NOMO-1 treated with dmso at 0.1 percent for 144 hours (cell line): ENCODE measurements at regions not wholly inside any gene's neighbourhood (a gene's known extent, or its start where the extent isn't known, plus 50 kb on each side); places are given as distances from the start of the nearest gene placed in this dataset.

Source experiments
- DNase-seq: peaks from one replicate; lab custom pipeline; 2025; ENCODE audit not compliant: unreplicated experiment; lab: John Stamatoyannopoulos, UW

DNA sequence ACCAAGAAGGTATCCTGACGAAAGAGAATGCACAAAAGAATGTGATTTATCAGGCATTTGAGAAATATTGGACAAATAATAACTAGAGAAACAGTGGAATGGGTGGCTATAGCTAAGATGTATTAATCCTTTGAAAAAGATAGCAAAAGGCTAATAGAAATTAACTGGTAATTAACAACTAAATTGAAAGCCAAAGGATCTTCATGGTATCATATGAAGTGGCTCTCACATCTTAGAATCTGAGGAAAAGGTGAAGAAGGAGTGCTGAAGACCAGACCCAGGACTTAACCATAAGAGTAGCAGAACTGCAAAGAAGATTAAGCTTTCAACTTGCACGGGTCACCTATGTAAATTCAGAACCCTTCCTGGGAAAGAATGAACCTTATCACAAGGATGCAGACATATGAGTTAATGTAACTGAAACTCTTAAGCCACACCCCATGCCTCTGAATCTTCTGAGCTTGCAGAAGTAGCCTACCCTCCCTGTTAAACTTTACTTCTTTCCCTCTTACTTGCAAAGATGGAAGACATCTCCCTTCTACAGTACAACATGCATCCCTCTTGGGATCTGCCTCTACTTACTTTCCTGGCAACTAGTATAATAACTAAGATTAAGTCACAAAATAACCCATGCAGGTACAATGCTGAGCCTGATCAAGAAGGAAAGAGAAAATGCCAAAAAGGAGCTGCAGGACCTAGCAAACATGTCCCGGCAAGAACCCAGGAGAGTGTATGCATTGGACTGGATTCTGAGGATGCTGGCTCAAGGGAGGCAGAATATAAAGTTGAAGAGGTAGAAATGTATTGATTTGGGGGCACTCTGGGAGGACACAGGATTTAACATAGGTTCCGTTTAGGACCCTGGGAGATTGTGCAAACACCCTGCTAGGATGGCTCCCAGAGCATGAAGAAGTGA lies 395.5 kb upstream of the SLC30A5 start:
- no peak for DNase-seq

DNA sequence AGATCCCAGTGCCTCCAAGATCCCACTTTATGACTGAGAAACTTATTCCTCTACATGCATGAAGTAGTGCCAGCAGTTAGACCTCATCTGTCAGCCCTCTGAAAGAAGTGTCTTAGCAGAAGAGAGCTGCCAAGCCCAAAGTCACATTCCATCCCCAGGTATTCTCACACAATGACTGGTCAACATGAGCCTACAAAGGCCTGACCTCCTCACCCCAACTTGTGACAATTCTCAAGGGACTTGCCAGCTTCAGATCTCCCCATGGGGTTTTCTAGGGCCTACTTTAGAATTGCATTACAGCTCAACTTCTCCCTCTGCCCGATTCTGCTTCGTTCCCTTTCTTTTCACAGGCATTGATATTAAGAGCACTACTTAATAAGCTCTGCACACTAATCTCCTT lies 393.8 kb upstream of the SLC30A5 start:
- no peak for DNase-seq

DNA sequence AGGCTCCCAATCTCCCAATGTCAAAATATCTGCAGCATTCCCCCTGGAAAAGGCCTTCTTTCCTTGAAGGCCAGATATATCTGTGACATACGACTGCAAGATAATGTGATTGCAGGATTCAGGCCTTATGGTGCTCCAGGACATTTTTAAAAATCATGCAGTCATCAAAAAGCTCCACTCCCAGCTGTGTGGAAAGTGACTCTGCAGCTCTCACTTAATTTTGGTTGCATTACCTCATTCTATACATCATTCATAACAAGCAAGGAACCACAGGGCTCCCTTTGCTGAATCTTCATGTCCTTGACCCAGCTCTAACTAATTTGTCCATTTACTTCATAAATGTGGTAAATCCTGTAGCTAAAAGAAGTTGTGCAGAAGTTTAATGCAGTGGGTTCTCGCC lies 386.2 kb upstream of the SLC30A5 start:
- no peak for DNase-seq

DNA sequence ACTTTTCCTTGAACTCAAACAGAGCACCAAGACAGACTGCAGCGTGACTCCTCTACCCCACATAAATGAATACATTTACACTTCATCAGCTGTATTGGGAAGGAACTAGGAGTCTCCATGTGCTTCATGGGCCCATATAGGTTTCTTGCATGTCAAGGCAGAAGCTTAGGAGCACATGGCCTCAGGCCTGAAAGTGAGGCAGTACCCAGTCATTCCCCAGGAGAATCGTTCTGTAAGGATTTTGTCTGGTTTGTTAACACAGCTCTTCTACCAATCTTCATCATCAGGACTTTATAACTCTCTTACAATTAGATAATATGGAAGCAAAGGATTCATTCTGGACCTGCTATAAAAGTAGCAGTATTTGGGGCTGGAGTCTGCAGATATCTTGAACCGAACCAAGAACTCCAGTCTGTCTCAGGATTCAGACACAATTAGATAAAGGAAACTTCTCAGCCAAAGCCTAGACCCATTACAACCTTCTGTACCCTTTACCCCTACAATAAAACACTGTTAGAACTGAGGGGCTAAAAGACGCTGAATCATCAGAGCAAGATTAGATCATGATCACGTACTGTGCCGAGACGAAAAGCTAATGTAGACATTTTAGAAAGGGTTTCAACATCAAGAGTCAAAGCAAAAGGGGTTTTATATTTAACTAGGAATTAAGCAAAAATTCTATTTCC lies 385.5 kb upstream of the SLC30A5 start:
- no peak for DNase-seq

DNA sequence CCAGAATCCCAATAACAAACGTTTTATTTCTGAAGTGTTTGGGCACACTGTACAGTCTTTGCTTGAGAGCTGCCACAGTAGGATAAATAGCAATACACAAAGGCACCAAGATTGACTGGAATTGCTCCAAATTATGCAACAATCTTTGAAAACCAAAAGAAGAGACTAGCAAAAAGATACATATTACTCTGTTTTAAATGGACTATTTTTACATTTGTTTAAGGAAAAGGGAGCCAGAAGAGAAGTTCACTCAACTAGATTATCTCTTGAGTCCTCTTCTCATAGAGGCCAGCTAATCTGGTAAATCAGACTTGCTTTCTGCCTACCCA lies 385.0 kb upstream of the SLC30A5 start:
- no peak for DNase-seq

DNA sequence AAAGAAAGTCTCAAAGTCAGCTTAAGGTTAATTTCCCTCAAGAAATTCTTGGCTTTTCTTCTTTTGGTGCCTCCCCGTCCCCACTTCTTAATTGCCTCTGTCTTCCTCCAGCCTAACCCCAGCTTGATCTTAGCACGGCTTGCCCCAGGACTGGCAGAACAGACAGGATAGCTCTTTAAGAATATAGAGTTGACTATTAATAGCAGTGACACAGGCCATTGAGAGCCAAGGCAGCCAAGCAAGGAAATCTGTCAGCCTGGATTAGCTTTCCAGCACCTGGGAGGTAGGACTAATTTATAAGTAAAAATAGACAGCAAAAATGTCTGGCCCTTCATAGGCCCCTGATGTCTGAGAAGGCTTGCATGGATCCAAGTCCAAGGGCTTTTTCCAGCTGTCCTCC lies 384.6 kb upstream of the SLC30A5 start:
- no peak for DNase-seq

DNA sequence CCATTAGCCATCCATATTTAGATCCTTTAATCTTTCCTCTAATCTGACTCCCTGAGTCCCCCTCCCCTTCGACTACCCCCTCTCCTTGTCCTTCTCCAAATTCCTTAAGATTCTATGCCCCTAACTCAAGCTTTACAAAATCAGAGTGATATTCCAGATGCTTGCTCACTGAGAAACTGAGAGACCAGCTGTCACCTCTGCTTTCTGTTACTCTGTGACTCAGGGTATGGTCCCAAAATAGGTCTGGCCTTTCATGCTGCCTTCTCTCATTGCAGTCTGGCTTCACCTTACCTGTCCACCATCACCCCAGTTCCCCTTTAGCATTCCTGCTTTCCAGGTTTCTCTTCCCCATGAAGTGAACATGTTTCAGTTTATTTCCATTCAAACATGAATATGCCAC lies 383.3 kb upstream of the SLC30A5 start:
- DNase-seq: no peak

DNA sequence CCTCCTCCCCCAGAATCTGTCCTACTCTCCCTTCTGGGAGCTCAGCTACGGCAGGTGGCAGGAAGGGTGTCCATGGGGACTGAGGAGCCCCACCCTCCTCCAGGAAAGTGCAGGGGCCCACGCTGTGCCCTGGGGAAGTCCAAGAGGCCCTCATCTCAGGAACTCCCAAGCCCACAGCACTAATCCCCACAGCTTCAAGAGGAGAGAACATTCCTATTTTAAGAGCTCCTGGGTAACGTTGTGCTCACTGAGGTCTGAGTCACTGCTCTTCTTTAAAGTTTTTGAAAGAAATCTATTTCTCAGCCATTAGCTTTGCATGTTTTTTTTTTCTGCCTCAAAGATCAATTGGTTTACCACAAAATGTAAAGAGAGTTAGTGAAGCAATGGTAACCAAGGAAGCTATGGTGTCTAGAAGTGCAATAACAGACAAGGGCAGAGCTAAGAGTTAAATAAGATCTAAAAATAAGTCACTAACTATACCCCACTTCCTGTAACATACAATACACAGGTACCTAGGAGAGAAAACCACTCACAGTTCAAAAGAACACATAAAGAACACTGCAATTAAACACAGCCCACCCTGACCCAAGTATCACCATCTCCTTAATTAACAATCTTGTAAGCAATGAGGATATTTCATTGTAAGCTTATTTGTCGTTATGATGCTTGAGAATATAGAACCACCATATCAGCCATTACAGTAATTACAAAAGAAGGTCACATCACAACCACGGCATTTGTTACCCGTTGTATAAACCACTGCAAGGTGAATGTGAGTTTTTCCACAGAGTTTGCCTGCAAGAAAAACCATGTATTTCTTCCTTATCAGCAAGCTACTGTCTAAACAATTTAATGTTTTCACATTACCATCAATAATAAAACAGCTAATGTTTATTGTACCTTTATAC lies 382.3 kb upstream of the SLC30A5 start:
- no peak for DNase-seq

DNA sequence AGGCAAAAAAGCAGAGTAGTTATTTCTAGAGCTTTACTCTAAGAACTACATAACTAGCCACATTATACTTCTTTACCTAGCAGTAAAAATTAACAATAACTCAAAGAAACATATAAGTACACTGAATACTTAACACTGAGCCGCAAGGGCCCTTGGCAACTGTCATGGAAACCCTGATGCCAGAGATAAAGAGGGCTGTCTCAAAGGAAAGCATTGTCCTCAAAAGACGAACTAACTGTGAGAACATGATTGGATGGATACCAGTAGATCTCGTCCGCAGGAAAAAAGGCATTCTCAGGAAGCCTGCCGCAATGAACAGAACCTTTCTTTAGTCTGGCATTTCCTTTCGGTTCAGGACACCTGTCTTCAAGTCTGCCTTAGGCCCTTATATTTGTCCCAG lies 379.0 kb upstream of the SLC30A5 start:
- DNase-seq: no peak

DNA sequence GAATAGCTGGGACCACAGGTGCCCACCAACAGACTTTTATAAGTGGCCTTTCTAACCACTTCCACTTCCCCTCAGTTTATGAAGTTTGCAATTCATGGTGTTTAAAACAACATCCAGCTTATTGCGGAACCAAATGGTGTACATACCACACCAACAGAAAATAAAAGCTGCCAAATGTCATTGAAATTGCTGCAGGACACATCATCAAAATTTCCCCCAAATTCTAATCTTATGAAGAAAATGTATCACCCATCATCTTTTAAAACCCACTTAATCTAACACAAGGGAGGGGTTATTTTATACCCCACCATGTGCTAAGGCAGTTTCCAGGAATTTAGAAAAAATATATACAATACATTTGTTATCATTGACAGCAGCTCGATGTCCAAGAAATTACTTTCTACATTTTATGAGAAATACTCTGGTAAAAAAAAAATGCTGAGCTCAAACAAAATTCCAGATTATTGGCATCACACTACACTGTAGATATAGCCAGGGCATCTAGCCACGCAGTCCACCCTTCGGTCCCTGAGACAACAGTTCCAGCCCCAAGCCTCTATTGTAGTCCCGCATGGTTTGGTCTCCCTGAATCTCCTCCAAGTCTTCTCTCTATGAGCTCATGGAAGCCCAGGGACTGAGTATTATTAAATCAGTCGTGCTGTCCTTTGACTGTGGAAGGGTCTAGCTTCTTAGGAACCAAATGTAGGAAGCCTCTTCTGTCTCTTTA lies 372.8 kb upstream of the SLC30A5 start:
- DNase-seq: no peak

DNA sequence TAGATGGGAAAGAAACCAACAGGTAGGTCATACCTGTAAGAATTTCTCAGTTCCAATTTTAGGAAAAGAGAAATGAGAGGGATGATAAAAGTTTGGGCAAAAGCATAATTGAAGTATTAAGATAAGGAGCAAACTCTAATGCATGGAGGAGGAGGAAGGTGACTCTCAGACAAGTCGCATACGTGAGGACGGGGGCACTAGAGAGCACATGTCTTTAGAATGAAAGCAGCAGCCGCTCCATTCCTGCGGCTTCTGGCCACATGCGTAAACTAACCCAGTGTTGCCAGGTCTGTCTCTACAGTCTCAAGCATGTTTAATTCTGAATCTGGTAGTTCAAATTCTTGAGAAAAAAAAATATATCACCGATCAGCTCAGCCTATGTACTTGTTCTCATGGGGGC lies 371.5 kb upstream of the SLC30A5 start:
- DNase-seq: no peak

DNA sequence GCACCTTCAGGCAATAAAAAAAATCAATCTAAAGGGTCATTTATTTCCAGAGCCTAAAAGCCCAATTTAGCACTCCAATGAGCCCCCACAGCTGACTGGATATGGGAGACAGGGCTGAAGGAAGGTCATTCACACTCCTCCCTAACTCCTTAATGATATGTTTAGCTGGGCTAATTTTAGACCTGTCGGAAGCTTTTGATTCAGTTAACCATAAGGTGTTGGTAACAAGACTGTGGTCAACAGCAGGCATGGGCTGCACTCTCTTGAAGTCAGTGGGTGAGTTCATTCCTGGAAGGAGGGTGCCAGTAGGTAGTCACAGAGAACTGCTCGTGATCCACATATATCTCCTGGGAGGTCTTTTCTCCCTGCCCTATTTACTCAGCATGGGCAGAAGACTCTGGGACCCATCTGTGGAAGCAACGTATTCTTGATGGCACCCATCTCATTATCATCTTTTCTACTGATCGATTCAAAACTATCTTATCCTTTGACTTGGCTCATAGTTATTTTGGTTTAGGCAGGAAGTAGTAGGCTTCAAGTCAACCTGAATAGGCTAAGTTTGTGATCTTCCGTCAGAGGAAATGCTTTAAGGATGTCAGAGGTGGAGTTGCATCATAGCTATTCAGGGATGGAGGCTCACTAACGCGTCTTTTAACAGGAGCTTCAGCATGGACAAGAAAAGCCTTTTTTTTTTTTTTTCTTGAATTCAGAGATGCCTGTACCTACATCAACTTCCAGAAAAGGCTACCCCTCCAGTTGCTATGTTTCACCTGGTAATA lies 367.7 kb upstream of the SLC30A5 start:
- no peak for DNase-seq

DNA sequence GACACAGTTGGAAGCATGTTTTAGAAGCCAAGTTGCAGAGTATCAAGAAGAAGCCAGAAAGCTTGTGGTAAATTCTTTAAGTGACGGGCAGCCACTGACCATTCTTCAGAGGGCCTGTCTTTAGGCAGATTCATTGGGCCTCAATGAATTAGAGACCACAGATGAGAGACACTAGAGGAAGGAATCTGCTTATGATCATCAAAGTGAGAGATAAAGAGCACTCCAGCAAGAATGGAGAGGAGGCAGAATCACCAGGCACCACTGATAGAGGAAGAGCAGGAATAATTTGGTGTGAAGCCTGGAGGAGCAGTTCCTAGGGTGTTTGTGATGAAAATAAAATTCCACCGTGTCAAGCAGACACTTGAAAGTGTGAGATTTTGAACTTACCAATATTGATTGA lies 365.9 kb upstream of the SLC30A5 start:
- no peak for DNase-seq

DNA sequence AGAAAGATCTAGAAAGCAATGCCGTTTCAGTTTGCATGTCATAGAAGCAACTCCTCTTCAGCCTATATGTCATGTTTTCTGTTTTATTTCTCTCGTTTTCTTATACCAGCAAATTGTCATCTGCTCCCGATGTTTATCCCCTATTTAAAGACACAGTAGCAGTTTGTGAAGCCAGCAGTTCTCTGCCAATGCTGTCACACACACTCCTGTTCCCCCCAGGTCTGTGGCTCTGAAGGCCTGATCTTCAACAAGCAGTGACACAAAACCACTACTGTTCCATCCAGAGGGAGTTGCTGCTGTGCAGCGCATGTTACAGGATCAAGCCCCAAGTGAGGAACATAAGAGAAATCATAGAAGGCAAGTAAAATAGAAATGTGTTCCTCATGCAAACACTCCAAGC lies 364.1 kb upstream of the SLC30A5 start:
- DNase-seq: no peak

DNA sequence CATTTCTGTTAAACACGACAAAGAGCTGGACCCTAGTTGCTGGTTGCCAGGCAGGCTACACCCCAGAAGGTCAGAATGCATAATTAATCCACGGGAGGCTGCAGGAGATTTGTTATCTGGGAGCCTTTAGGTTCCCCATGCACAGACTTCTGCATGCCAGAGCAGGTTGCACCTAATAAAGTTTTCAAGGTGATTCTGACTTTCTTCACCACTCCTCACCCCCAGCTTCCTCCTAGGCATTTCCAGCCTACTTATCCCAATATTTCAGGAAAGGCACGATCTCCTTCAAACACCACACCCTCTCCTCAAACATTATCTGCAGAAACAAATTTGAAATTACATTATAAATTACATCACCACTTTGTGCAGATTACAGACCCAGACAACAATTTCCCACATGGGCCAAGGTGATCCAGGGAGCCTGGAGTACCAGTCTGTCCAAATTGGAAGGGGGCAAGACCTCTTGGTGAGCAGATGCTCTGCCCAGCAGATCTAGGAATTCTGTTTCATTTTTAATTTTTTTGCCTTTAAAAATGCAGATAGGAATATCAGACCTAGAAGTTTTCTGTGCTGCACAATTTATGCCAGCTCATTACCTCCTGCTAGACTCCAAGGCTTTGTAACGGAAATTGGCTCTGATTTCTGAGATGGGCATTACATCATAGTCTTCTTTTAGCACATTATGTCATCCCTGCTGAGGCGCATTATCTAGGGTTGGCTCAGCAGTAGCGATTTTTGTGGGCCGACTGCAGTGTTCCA lies 363.4 kb upstream of the SLC30A5 start:
- no peak for DNase-seq

DNA sequence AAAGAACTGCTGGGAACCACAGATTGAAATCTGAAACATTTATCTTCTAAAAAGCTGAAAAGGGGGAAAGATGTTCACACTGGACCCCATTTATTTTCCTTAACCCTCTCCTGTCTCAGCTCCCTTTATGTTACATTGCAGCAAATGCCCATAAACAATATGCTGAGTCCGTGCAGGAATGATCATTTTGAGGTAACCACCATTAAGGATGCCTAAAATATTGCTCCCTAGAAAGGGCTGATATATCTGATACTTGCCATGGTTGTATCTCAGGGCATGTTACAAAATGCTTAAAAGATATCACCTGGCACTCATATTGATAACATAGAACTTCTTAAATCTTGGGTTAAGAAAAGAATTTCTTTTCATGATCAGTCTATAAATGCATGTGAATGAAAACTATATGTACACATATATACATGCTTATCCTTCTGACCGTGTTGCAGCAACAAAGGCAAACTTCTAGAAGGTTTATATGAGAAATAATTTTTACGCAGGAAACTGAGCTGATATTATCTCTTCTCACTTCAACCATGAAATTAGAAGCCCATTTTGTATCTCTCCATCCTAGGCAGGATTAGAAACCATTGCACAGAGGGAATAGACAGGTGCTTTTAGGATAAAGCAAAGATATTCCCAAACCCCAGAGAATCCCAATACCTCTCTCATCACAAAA lies 362.7 kb upstream of the SLC30A5 start:
- DNase-seq: no peak

DNA sequence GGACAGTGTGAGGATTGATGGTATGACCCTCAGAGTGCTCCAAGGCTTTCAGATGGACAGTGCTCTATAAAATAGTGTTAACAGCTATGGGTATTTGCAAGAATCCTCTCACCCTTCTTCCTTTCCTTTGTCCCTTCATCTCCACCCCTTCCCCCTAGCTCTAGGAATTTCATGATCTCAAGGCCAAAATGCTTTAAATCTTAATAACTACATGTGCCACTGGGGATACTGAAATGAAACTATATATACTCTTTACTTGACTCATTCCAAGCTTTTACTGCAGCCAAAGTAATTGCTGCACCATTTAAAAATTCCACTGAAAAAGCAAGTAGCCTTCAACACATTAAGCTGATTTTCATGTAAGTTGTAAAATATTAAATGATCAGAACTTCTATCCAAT lies 361.6 kb upstream of the SLC30A5 start:
- no peak for DNase-seq

DNA sequence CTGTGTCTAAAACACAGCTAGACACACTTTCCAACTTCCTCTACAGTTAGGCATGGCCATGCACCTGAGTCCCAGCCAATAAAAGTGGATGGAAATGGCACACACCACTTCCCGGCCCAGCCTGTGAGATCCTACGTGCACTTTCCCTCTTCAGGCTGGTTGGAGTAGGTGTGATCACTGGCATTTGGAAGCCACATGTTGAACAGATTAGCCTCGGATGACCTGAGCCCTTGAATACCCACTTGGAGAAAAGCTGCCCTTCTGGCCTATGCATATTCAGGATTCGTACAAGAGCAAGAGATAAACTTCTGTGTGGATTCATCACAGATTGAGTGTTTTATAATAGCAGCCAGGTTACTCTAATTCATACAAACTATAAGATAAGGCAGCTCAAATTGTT lies 359.0 kb upstream of the SLC30A5 start:
- DNase-seq: no peak

DNA sequence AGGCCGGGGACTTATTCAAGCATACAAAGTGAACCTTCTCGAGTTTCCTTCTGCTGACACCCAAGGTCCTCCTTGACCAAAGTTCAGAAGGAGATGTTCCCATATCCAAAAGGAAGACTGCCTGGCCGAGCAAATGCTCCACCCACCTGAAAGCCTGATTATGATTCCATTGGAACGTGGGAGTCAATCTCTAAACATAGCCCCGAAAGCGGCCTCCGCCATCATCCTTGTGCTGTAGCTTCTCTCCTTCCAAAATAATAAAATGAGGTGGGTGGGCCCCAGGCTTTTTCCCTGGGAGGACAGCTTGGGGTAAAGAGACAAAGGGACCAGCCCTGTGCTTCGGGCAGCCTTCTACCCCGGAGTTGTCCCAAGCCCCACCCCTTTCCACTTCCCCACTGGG lies 355.6 kb upstream of the SLC30A5 start:
- DNase-seq: no peak
